ENCODE measurements at regions not wholly inside any gene's neighbourhood (a gene's known extent, or its start where the extent isn't known, plus 50 kb on each side); places are given as distances from the start of the nearest gene placed in this dataset.

GRCh38 chr20:53806683-53807401 is 213.2 kb upstream of the ZNF217 start:
- TF ChIP-seq CTCF (conservative IDR thresholded peaks at IDR 0.05) (no peak), EZH2 (IDR thresholded peaks at IDR 0.05; ENCODE audit: low read depth) (no peak)
